ENCODE measurements at regions not wholly inside any gene's neighbourhood (a gene's known extent, or its start where the extent isn't known, plus 50 kb on each side); places are given as distances from the start of the nearest gene placed in this dataset.
A peak's percentile ranks its signal among the peaks of the same experiment; 100 is the strongest.

GRCh38 chr9:119556129-119556875, 187.1 kb upstream of the BRINP1 start:
- peak; percentile 89 for ATAC-seq
- Histone ChIP-seq H3K9me3 (ENCODE audit: control insufficient read depth, insufficient read depth, low read depth, low read length) (no peaks in the 10 kb centered on the region), H3K36me3 (ENCODE audit: control insufficient read depth, insufficient read depth, low read length) (no peaks in the 10 kb centered on the region), H3K4me3 (ENCODE audit: low read depth in 2 of 2, low read length in 2 of 2) (peak overlapping the region in 1 of 2 experiments; percentile 23; a peak in 2 of 4 replicates), H3K4me1 (ENCODE audit: control insufficient read depth, insufficient read depth, low read length) (no peaks in the 10 kb centered on the region), H3K27me3 (ENCODE audit: control insufficient read depth, insufficient read depth, low read length) (no peaks in the 10 kb centered on the region), H3K27ac (ENCODE audit: low read length) (no peak overlapping the region)
- ChIA-PET POLR2A (interaction anchor here (0.6 kb wide), 1 partner anchor 212 kb away, joined by 4 read pairs; no protein-coding TSS in a partner anchor), CTCF (no interaction called here)
- intact Hi-C loops (cut with micrococcal nuclease; ENCODE audit: unreplicated experiment) = loop anchor here (5.0 kb wide), 2 partner anchors 411 to 791 kb away; no protein-coding TSS in a partner anchor
- peak; percentile 15 for DNase-seq (ENCODE audit: low read depth, low spot score)
- no TSS peak for BruUV-seq (replicated peaks)
- TF ChIP-seq, protein P1, sequence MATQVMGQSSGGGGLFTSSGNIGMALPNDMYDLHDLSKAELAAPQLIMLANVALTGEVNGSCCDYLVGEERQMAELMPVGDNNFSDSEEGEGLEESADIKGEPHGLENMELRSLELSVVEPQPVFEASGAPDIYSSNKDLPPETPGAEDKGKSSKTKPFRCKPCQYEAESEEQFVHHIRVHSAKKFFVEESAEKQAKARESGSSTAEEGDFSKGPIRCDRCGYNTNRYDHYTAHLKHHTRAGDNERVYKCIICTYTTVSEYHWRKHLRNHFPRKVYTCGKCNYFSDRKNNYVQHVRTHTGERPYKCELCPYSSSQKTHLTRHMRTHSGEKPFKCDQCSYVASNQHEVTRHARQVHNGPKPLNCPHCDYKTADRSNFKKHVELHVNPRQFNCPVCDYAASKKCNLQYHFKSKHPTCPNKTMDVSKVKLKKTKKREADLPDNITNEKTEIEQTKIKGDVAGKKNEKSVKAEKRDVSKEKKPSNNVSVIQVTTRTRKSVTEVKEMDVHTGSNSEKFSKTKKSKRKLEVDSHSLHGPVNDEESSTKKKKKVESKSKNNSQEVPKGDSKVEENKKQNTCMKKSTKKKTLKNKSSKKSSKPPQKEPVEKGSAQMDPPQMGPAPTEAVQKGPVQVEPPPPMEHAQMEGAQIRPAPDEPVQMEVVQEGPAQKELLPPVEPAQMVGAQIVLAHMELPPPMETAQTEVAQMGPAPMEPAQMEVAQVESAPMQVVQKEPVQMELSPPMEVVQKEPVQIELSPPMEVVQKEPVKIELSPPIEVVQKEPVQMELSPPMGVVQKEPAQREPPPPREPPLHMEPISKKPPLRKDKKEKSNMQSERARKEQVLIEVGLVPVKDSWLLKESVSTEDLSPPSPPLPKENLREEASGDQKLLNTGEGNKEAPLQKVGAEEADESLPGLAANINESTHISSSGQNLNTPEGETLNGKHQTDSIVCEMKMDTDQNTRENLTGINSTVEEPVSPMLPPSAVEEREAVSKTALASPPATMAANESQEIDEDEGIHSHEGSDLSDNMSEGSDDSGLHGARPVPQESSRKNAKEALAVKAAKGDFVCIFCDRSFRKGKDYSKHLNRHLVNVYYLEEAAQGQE (IDR thresholded peaks at IDR 0.05; ENCODE audit: insufficient read depth in 1 of 2, low read depth in 2 of 2, low read length in 1 of 2) = no peak
- TF ChIP-seq POLR2AphosphoS5 (IDR thresholded peaks at IDR 0.05; ENCODE audit: low read depth, low read length) (no peak), CTCF (IDR thresholded peaks at IDR 0.05) (peak; percentile 87)
- in situ Hi-C loops (cut with HindIII; ENCODE audit: low pct_unique_long_range_greater_than_20kb, low sequenced_read_pairs) = no loop called here

DNA sequence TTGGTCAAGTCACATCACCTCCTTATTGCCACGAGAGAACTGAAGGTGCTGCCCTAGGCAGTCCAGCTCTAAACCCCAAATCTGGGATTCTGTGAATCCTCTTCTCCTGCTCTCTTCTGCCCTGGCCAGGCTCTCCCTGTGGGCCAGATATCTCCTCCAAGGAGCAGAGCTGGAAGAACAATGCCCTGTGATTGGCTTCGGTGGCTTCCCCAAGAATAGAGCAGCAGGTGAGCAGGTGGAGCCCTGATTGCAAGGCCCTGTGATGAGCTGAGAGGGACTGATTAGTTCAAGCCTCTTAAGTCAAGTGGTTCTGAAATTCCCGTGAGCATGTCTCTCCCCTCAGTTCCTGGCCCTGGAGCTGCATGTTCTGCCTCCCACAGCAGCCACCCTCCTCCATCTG, 175.3 kb upstream of the BRINP1 start:
- DNase-seq (ENCODE audit: low read depth, low spot score) (no peak), ATAC-seq (no peak)

More for the DNA sequence above, 175.3 kb upstream of the BRINP1 start:
- no peak for TF ChIP-seq POLR2AphosphoS5 (IDR thresholded peaks at IDR 0.05; ENCODE audit: low read depth, low read length)
- no peak for TF ChIP-seq CTCF (IDR thresholded peaks at IDR 0.05)
- TF ChIP-seq TCF7L2 (IDR thresholded peaks at IDR 0.05; ENCODE audit: low read depth, low read length) = no peak
- no peak for TF ChIP-seq SIN3A (IDR thresholded peaks at IDR 0.05; ENCODE audit: borderline replicate concordance, insufficient read depth, low read depth, low read length)
- TF ChIP-seq, protein P1 (IDR thresholded peaks at IDR 0.05; ENCODE audit: insufficient read depth in 1 of 2, low read depth in 2 of 2, low read length in 1 of 2) = no peak
- ChIA-PET POLR2A (no interaction called here), CTCF (no interaction called here)
- no peak overlapping the region for H3K4me3 ChIP-seq (ENCODE audit: low read depth in 2 of 2, low read length in 2 of 2)
- no peak overlapping the region for H3K27ac ChIP-seq (ENCODE audit: low read length)
- no TSS peak for BruUV-seq (replicated peaks)
- in situ Hi-C loops (cut with HindIII; ENCODE audit: low pct_unique_long_range_greater_than_20kb, low sequenced_read_pairs) = no loop called here
- no peaks in the 10 kb centered on the region for H3K4me1 ChIP-seq (ENCODE audit: control insufficient read depth, insufficient read depth, low read length)
- no peaks in the 10 kb centered on the region for H3K27me3 ChIP-seq (ENCODE audit: control insufficient read depth, insufficient read depth, low read length)
- no peaks in the 10 kb centered on the region for H3K9me3 ChIP-seq (ENCODE audit: control insufficient read depth, insufficient read depth, low read depth, low read length)
- intact Hi-C loops (cut with micrococcal nuclease; ENCODE audit: unreplicated experiment) = no loop called here
- H3K36me3 ChIP-seq (ENCODE audit: control insufficient read depth, insufficient read depth, low read length) = no peaks in the 10 kb centered on the region
